Small intestine (tissue), 7 donors: ENCODE measurements at regions not wholly inside any gene's neighbourhood (a gene's known extent, or its start where the extent isn't known, plus 50 kb on each side); places are given as distances from the start of the nearest gene placed in this dataset.

Experiments used
- DNase-seq, 2 donors: peaks; one replicate each; pipeline versions ENCODE4 v3.0.0 to v3.0.0-alpha.2; 2013
- FAIRE-seq: peaks from 2 replicates; lab custom pipeline; 2012; peaks lifted over from hg19 to GRCh38; lab: Jason Lieb, UNC
- H3K27ac ChIP-seq, 3 donors: one replicate each; pipeline ENCODE4 v1.5.1; 2013; ENCODE audit warnings: low read length in 2 of 3, mild to moderate bottlenecking in 2 of 3, control low read depth in 1 of 3, inconsistent platforms in 1 of 3, low read depth in 1 of 3, moderate library complexity in 1 of 3
- H3K27me3 ChIP-seq, 3 donors: one replicate each; pipeline ENCODE4 v1.6.1; 2013; ENCODE audit warnings: low read length in 3 of 3, inconsistent platforms in 1 of 3; ENCODE audit not compliant: control insufficient read depth in 3 of 3, insufficient read depth in 3 of 3
- H3K36me3 ChIP-seq, 3 donors: one replicate each; pipeline ENCODE4 v1.6.1; 2013; ENCODE audit warnings: low read length in 3 of 3, inconsistent platforms in 1 of 3, low read depth in 1 of 3, mild to moderate bottlenecking in 1 of 3, moderate library complexity in 1 of 3; ENCODE audit not compliant: control insufficient read depth in 3 of 3, insufficient read depth in 2 of 3
- H3K4me1 ChIP-seq, 3 donors: one replicate each; pipeline ENCODE4 v1.6.1; 2013; ENCODE audit warnings: low read length in 2 of 3, inconsistent platforms in 1 of 3, low read depth in 1 of 3, mild to moderate bottlenecking in 1 of 3, moderate library complexity in 1 of 3; ENCODE audit not compliant: control insufficient read depth in 3 of 3, insufficient read depth in 2 of 3
- H3K4me3 ChIP-seq, 3 donors: one replicate each; pipeline ENCODE4 v1.5.1; 2013; ENCODE audit warnings: low read length in 3 of 3, control low read depth in 1 of 3, inconsistent platforms in 1 of 3, low read depth in 1 of 3, mild to moderate bottlenecking in 1 of 3, moderate library complexity in 1 of 3
- H3K9me3 ChIP-seq, 2 donors: one replicate each; pipeline ENCODE4 v1.6.1; 2013; ENCODE audit warnings: low read depth in 1 of 2, low read length in 1 of 2; ENCODE audit not compliant: control insufficient read depth in 2 of 2, insufficient read depth in 1 of 2
- WGBS, 3 donors: extraction: QIAGEN DNeasy Blood & Tissue Kit; methylation state at CpG; one replicate each; pipeline ENCODE4 v1.1.7; 2013; 5-methylcytosine and 5-hydroxymethylcytosine counted together
- donor health status: healthy with polysubstance abuse.
- donor health status: control.
- donor health status: control.
- donor health status: Bipolar disorder and iron deficiency.
- donor health status: healthy.

- 95 to 96% (median 95%) methylated on average over 8 of the region's 8 CpGs for WGBS, 3 donors
- Histone ChIP-seq H3K27me3 (peaks cover 0 to 6% (median 2%) of the 10 kb centered on the region in 3 donors), H3K27ac (no peak overlapping the region), H3K4me3 (no peak overlapping the region), H3K9me3 (no peaks in the 10 kb centered on the region), H3K4me1 (no peaks in the 10 kb centered on the region), H3K36me3 (no peaks in the 10 kb centered on the region)
- FAIRE-seq = no peak
- no peak for DNase-seq
Measured at GRCh38 chr10:92747066-92747465, 57.3 kb downstream of the HHEX start.

- H3K4me3 ChIP-seq = no peak overlapping the region
- peaks cover 0 to 6% (median 2%) of the 10 kb centered on the region in 3 donors for H3K27me3 ChIP-seq
- H3K4me1 ChIP-seq = no peaks in the 10 kb centered on the region
- 5 to 48% (median 16%) methylated on average over 2 of the region's 2 CpGs for WGBS, 3 donors
- H3K9me3 ChIP-seq = no peaks in the 10 kb centered on the region
- no peak overlapping the region for H3K27ac ChIP-seq
- H3K36me3 ChIP-seq = no peaks in the 10 kb centered on the region
- FAIRE-seq (no peak), DNase-seq (peak; percentile 26 to 57)
Measured at GRCh38 chr10:92747600-92747999, 57.8 kb downstream of the HHEX start.

GRCh38 chr10:92750791-92751533 lies 61.2 kb downstream of the HHEX start:
- WGBS, 3 donors = 64 to 79% (median 73%) methylated on average over 9 of the region's 9 CpGs
- DNase-seq = no peak

GRCh38 chr10:92751534-92751811 lies 61.7 kb downstream of the HHEX start:
- Histone ChIP-seq H3K27ac (no peak overlapping the region), H3K4me3 (no peak overlapping the region), H3K9me3 (no peaks in the 10 kb centered on the region), H3K4me1 (no peaks in the 10 kb centered on the region), H3K27me3 (peaks cover 0 to 6% (median 2%) of the 10 kb centered on the region in 3 donors), H3K36me3 (no peaks in the 10 kb centered on the region)
- DNase-seq (no peak), FAIRE-seq (no peak)
- 88 to 95% (median 92%) methylated on average over 2 of the region's 2 CpGs for WGBS, 3 donors

More at GRCh38 chr10:92750791-92751533, 61.2 kb downstream of the HHEX start:
- H3K4me3 ChIP-seq = no peak overlapping the region
- no peaks in the 10 kb centered on the region for H3K4me1 ChIP-seq
- H3K9me3 ChIP-seq = no peaks in the 10 kb centered on the region
- no peaks in the 10 kb centered on the region for H3K36me3 ChIP-seq
- peaks cover 0 to 6% (median 2%) of the 10 kb centered on the region in 3 donors for H3K27me3 ChIP-seq
- no peak overlapping the region for H3K27ac ChIP-seq
- FAIRE-seq = no peak

- Histone ChIP-seq H3K27me3 (peaks cover 0 to 6% (median 2%) of the 10 kb centered on the region in 3 donors), H3K4me1 (peaks cover 0 to 3% (median 3%) of the 10 kb centered on the region in 3 donors), H3K36me3 (no peaks in the 10 kb centered on the region), H3K9me3 (no peaks in the 10 kb centered on the region), H3K4me3 (no peak overlapping the region), H3K27ac (no peak overlapping the region)
- DNase-seq (no peak), FAIRE-seq (no peak)
- WGBS, 3 donors = 87 to 95% (median 90%) methylated on average over 2 of the region's 2 CpGs
Measured at GRCh38 chr10:92751827-92752226, 62.1 kb downstream of the HHEX start.

- no peak for FAIRE-seq
- H3K27ac ChIP-seq = no peak overlapping the region
Measured at GRCh38 chr10:92753865-92754264, 64.1 kb downstream of the HHEX start.

GRCh38 chr10:92755725-92756124 lies 66.0 kb downstream of the HHEX start:
- H3K9me3 ChIP-seq = no peaks in the 10 kb centered on the region
- H3K4me1 ChIP-seq = peaks cover 0 to 10% (median 9%) of the 10 kb centered on the region in 3 donors
- H3K36me3 ChIP-seq = no peaks in the 10 kb centered on the region
- FAIRE-seq (no peak), DNase-seq (no peak)
- no peaks in the 10 kb centered on the region for H3K27me3 ChIP-seq
- H3K4me3 ChIP-seq = no peak overlapping the region
- WGBS, 3 donors = 47 to 77% (median 60%) methylated on average over 2 of the region's 2 CpGs
- no peak overlapping the region for H3K27ac ChIP-seq

More at GRCh38 chr10:92753865-92754264, 64.1 kb downstream of the HHEX start:
- no peak for DNase-seq
- Histone ChIP-seq H3K27me3 (peaks cover 0 to 6% (median 2%) of the 10 kb centered on the region in 3 donors), H3K36me3 (no peaks in the 10 kb centered on the region), H3K4me3 (no peak overlapping the region), H3K4me1 (peaks cover 0 to 10% (median 9%) of the 10 kb centered on the region in 3 donors), H3K9me3 (no peaks in the 10 kb centered on the region)

GRCh38 chr10:92756201-92757065 lies 66.7 kb downstream of the HHEX start:
- no peak for FAIRE-seq

More at GRCh38 chr10:92756201-92757065, 66.7 kb downstream of the HHEX start:
- H3K9me3 ChIP-seq = no peaks in the 10 kb centered on the region
- no peak overlapping the region for H3K4me3 ChIP-seq
- peak overlapping the region in 1 of 3 donors; percentile 60 for H3K27ac ChIP-seq
- no peaks in the 10 kb centered on the region for H3K36me3 ChIP-seq
- peaks cover 0 to 10% (median 9%) of the 10 kb centered on the region in 3 donors for H3K4me1 ChIP-seq
- no peaks in the 10 kb centered on the region for H3K27me3 ChIP-seq
- WGBS, 3 donors = 59 to 76% (median 70%) methylated on average over 10 of the region's 10 CpGs
- DNase-seq = no peak
